ENCODE measurements at regions not wholly inside any gene's neighbourhood (a gene's known extent, or its start where the extent isn't known, plus 50 kb on each side); places are given as distances from the start of the nearest gene placed in this dataset.

- TF ChIP-seq GATA3 (IDR thresholded peaks at IDR 0.05; ENCODE audit: low read depth, low read length) (no peak), GATA2 (IDR thresholded peaks at IDR 0.05; ENCODE audit: low read depth, low read length) (no peak)
Measured at GRCh38 chr6:91018586-91018985, 431.7 kb upstream of the MAP3K7 start.
